WTC11 (cell line): ENCODE measurements at regions not wholly inside any gene's neighbourhood (a gene's known extent, or its start where the extent isn't known, plus 50 kb on each side); places are given as distances from the start of the nearest gene placed in this dataset.

Experiments used
- ATF2 ChIP-seq: sonication (generic); formaldehyde crosslinking; IDR thresholded peaks from 2 replicates; pipeline ENCODE4 v1.8.1; 2022; ENCODE audit warnings: low read depth, missing genetic modification reagents, borderline replicate concordance
- CTCF ChIP-seq: fragments of 200-600 bp; IDR thresholded peaks from 2 replicates; pipeline ENCODE4 v1.8.0; 2022; ENCODE audit warnings: antibody characterized with exemption
- ELF4 ChIP-seq: sonication (generic); formaldehyde crosslinking; IDR thresholded peaks from 2 replicates; pipeline ENCODE4 v1.8.1; 2022; ENCODE audit warnings: low read depth, mild to moderate bottlenecking, moderate library complexity, missing genetic modification reagents
- ESRRA ChIP-seq: sonication (generic); formaldehyde crosslinking; IDR thresholded peaks from 2 replicates; pipeline ENCODE4 v1.8.1; 2022; ENCODE audit warnings: mild to moderate bottlenecking, missing genetic modification reagents, borderline replicate concordance
- HMGXB4 ChIP-seq: sonication (generic); formaldehyde crosslinking; IDR thresholded peaks from 2 replicates; pipeline ENCODE4 v1.8.1; 2023; ENCODE audit warnings: mild to moderate bottlenecking, moderate library complexity, missing genetic modification reagents
- MAX ChIP-seq: sonication (generic); formaldehyde crosslinking; IDR thresholded peaks from 2 replicates; pipeline ENCODE4 v1.8.0; 2022; ENCODE audit warnings: mild to moderate bottlenecking, missing genetic modification reagents
- MLX ChIP-seq: sonication (generic); formaldehyde crosslinking; IDR thresholded peaks from 2 replicates; pipeline ENCODE4 v1.8.1; 2023; ENCODE audit warnings: mild to moderate bottlenecking, missing genetic modification reagents, moderate library complexity
- NFE2L1 ChIP-seq: sonication (generic); formaldehyde crosslinking; IDR thresholded peaks from 2 replicates; pipeline ENCODE4 v1.8.1; 2023; ENCODE audit warnings: missing genetic modification reagents
- RORB ChIP-seq: fragments of 250-450 bp; sonication (Bioruptor Pico); IDR thresholded peaks from 2 replicates; pipeline ENCODE4 v1.9.0; 2021; ENCODE audit warnings: mild to moderate bottlenecking
- ZNF121 ChIP-seq: sonication (generic); formaldehyde crosslinking; IDR thresholded peaks from 2 replicates; pipeline ENCODE4 v1.8.0; 2023; ENCODE audit warnings: missing genetic modification reagents

GRCh38 chr4:4658052-4658451 is 116.2 kb upstream of the STX18 start:
- no peak for TF ChIP-seq CTCF
- TF ChIP-seq NFE2L1 (CRISPR knock-in tag), result no peak
- no peak for TF ChIP-seq ATF2 (CRISPR knock-in tag)
- no peak for TF ChIP-seq RORB
- TF ChIP-seq MAX, result no peak
- no peak for TF ChIP-seq MLX (CRISPR knock-in tag)
- no peak for TF ChIP-seq ELF4
- no peak for TF ChIP-seq ZNF121 (CRISPR knock-in tag)
- TF ChIP-seq ESRRA (CRISPR knock-in tag), result no peak
- TF ChIP-seq HMGXB4 (CRISPR knock-in tag), result no peak
